OCI-LY3 (cell line): ENCODE measurements at regions not wholly inside any gene's neighbourhood (a gene's known extent, or its start where the extent isn't known, plus 50 kb on each side); places are given as distances from the start of the nearest gene placed in this dataset.

Experiments
- H2AFZ ChIP-seq: fragments of 200-600, 300-600 bp; shearing (Covaris generic); 2 replicates; pipeline ENCODE4 v1.6.0; 2014; ENCODE audit warnings: antibody characterized with exemption, low read depth, low read length
- H3K27ac ChIP-seq: fragments of 200-600, 300-600 bp; sonication (generic); 2 replicates; pipeline ENCODE4 v1.5.1; 2014; ENCODE audit warnings: mild to moderate bottlenecking, low read length, moderate library complexity, mixed read lengths
- H3K27me3 ChIP-seq: fragments of 200-600, 300-600 bp; sonication (generic); 2 replicates; pipeline ENCODE4 v1.6.1; 2014; ENCODE audit warnings: low read depth, low read length, mixed read lengths
- H3K36me3 ChIP-seq: fragments of 200-600, 300-600 bp; sonication (generic); replicated peaks from 2 replicates; pipeline ENCODE3; 2014; ENCODE audit warnings: low read depth, low read length, mixed read lengths
- H3K4me1 ChIP-seq: fragments of 300-600, 200-600 bp; sonication (generic); 2 replicates; pipeline ENCODE4 v1.6.1; 2014; ENCODE audit warnings: low read length, mixed read lengths
- H3K4me2 ChIP-seq: fragments of 200-600, 300-600 bp; sonication (generic); 2 replicates; pipeline ENCODE4 v1.6.1; 2014; ENCODE audit warnings: low read length, mixed read lengths
- H3K4me3 ChIP-seq: fragments of 300-600, 200-600 bp; sonication (generic); 2 replicates; pipeline ENCODE4 v1.5.1; 2014; ENCODE audit warnings: antibody characterized with exemption, mild to moderate bottlenecking, low read length, moderate library complexity
- H3K79me2 ChIP-seq: fragments of 300-600, 200-600 bp; shearing (Covaris generic); 2 replicates; pipeline ENCODE4 v1.6.1; 2014; ENCODE audit warnings: mild to moderate bottlenecking, low read length, mixed read lengths
- H3K9ac ChIP-seq: fragments of 300-600, 200-600 bp; shearing (Covaris generic); 2 replicates; pipeline ENCODE4 v1.6.0; 2014; ENCODE audit warnings: mild to moderate bottlenecking, low read length, moderate library complexity
- H3K9me3 ChIP-seq: fragments of 200-600, 300-600 bp; shearing (Covaris generic); 2 replicates; pipeline ENCODE4 v1.6.1; 2014; ENCODE audit warnings: low read length, mixed read lengths; ENCODE audit not compliant: insufficient read depth
- H4K20me1 ChIP-seq: fragments of 200-600, 300-600 bp; sonication (generic); 2 replicates; pipeline ENCODE4 v1.6.1; 2016; ENCODE audit warnings: low read length, mixed read lengths; ENCODE audit not compliant: insufficient read depth
- EZH2phosphoT487 ChIP-seq: fragments of 200-600 bp; shearing (Covaris generic); IDR thresholded peaks from 2 replicates; pipeline ENCODE4 v1.6.1; 2018; ENCODE audit warnings: antibody characterized with exemption, mixed run types, low read depth
- TF ChIP-seq, protein P1 (sequence below): fragments of 200-600, 300-600 bp; sonication (generic); IDR thresholded peaks from 2 replicates; pipeline ENCODE4 v1.5.1; 2014; ENCODE audit warnings: antibody characterized with exemption, low read length, low read depth

DNA sequence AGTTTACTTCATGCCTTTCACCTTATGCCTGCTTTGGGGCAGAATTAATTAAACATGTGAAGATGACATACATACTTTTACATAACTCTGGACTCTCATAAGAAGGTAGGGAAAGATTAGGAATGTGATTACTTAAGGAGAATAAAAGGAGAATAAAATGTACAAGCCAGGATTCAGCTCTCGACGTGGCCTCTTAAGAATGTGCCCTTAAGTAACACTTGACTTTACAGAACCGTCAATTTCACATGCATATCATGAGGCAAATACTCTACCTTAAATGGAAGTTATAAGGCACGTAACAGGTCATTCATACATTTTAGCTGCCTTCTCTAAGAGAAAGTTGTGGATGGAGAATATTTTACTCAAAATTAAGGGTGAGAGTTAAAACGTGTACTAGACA, 263.7 kb upstream of the LMCD1 start:
- Histone ChIP-seq H3K9me3 (no peaks in the 10 kb centered on the region), H3K27me3 (no peaks in the 10 kb centered on the region), H3K4me1 (no peaks in the 10 kb centered on the region), H3K4me3 (no peak overlapping the region), H4K20me1 (no peaks in the 10 kb centered on the region), H3K36me3 (no peaks in the 10 kb centered on the region), H3K79me2 (no peaks in the 10 kb centered on the region), H3K27ac (no peak overlapping the region), H2AFZ (no peak overlapping the region), H3K4me2 (no peak overlapping the region), H3K9ac (no peak overlapping the region)
- TF ChIP-seq, protein P1, sequence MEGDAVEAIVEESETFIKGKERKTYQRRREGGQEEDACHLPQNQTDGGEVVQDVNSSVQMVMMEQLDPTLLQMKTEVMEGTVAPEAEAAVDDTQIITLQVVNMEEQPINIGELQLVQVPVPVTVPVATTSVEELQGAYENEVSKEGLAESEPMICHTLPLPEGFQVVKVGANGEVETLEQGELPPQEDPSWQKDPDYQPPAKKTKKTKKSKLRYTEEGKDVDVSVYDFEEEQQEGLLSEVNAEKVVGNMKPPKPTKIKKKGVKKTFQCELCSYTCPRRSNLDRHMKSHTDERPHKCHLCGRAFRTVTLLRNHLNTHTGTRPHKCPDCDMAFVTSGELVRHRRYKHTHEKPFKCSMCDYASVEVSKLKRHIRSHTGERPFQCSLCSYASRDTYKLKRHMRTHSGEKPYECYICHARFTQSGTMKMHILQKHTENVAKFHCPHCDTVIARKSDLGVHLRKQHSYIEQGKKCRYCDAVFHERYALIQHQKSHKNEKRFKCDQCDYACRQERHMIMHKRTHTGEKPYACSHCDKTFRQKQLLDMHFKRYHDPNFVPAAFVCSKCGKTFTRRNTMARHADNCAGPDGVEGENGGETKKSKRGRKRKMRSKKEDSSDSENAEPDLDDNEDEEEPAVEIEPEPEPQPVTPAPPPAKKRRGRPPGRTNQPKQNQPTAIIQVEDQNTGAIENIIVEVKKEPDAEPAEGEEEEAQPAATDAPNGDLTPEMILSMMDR, result no peak
- TF ChIP-seq EZH2phosphoT487, result no peak

DNA sequence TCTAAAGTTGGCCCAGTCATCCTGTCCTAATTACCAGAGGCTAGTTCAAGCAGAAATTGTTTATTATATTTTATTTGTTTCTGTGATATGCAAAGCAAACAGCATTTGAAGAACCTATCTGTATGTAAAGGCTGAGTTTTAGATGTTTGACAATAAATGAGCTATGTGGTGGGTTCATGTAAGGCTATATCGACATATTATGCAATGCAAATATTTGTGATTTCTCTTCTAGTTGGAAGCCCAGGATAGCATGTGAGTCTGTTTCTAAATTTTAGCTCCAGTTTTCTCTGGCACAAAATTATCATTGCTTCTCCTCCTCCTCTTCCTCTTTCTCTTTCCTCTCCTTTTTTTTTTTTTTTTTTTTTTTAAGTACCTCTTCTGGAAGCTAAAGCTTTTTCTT, 263.2 kb upstream of the LMCD1 start:
- no peaks in the 10 kb centered on the region for H3K36me3 ChIP-seq

DNA sequence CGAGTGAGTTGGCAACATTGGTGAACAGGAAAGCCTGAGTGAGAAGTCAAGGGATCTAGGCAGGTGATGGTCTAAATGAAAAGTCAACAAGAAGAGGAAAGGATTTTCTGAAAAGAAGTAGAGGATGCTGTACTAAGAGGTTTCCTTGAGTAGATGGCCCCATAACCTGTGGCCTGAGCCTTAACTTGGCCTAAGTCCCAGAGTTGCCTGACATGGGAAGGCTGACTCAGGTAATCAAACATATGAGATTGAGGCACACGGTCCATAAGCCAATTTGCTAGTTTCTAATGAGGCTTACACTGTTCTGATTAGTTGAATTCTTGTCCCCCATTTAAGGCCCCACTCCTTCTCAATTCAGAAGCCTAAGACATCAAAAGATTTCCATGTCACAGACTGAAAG, 262.5 kb upstream of the LMCD1 start:
- no peak overlapping the region for H2AFZ ChIP-seq
- H3K9ac ChIP-seq, result no peak overlapping the region
- H3K36me3 ChIP-seq, result no peaks in the 10 kb centered on the region
- no peak overlapping the region for H3K27ac ChIP-seq
- H3K79me2 ChIP-seq, result no peaks in the 10 kb centered on the region
- no peak overlapping the region for H3K4me3 ChIP-seq
- no peak for TF ChIP-seq EZH2phosphoT487
- TF ChIP-seq, protein P1, result no peak
- H3K27me3 ChIP-seq, result no peaks in the 10 kb centered on the region
- no peaks in the 10 kb centered on the region for H3K9me3 ChIP-seq
- no peaks in the 10 kb centered on the region for H4K20me1 ChIP-seq
- H3K4me1 ChIP-seq, result no peaks in the 10 kb centered on the region
- H3K4me2 ChIP-seq, result no peak overlapping the region

More for the DNA sequence above, 263.2 kb upstream of the LMCD1 start:
- Histone ChIP-seq H3K4me2 (no peak overlapping the region), H3K4me1 (no peaks in the 10 kb centered on the region), H2AFZ (no peak overlapping the region), H3K79me2 (no peaks in the 10 kb centered on the region), H3K9ac (no peak overlapping the region), H3K9me3 (no peaks in the 10 kb centered on the region), H3K4me3 (no peak overlapping the region), H3K27ac (no peak overlapping the region), H4K20me1 (no peaks in the 10 kb centered on the region), H3K27me3 (no peaks in the 10 kb centered on the region)
- TF ChIP-seq, protein P1, result no peak
- TF ChIP-seq EZH2phosphoT487, result no peak

DNA sequence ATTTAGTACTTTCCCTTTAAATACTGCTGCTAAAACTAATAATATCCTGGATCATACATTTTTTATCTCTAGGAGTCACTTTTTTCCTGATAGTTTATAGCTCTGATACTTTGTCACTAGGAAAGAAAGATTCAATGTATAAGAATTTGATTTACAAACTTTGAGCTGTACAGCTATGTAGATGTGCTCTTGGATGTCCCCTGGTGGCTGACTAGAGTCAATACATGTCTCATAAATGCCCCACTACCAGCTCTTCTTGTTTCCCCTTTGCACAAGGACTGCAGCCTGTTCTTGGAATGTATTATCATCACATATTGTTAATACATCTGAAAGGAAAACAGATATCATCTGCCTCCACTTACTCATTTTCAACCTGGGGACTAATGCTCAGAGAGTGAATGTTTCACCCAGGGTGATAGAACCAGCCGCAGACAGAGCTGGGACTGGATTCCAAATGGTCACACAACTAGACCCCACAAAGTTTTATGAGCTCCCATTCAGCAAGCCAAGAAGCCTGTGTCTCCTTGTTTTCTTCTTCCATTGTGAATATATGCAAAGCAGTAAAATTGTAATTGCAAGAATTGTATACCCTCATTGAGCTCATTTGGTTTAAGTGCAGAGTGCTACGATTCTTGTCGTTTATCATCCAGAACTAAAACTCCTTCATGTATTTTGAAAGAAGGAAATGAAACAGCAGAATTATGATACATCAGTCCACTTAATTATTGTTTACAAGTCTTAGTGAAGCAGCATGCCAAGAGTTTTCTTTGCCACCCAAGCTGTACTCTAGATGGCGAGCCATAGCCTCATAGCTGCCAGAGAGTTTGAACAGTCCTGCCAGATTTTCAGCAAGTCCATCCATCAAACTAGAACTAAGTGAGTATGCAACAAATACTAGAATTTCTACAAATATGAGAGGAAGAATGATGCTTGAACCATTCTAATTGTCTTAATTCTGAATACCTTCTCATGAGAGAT, 261.6 kb upstream of the LMCD1 start:
- no peaks in the 10 kb centered on the region for H3K36me3 ChIP-seq
- TF ChIP-seq EZH2phosphoT487, result no peak
- TF ChIP-seq, protein P1, result peak; percentile 69
- no peaks in the 10 kb centered on the region for H3K9me3 ChIP-seq
- H3K27ac ChIP-seq, result no peak overlapping the region
- no peaks in the 10 kb centered on the region for H4K20me1 ChIP-seq
- no peak overlapping the region for H3K9ac ChIP-seq
- no peak overlapping the region for H2AFZ ChIP-seq
- H3K4me3 ChIP-seq, result no peak overlapping the region
- no peaks in the 10 kb centered on the region for H3K4me1 ChIP-seq
- no peak overlapping the region for H3K4me2 ChIP-seq
- no peaks in the 10 kb centered on the region for H3K79me2 ChIP-seq
- no peaks in the 10 kb centered on the region for H3K27me3 ChIP-seq
